Calu3 (cell line): ENCODE measurements at regions not wholly inside any gene's neighbourhood (a gene's known extent, or its start where the extent isn't known, plus 50 kb on each side); places are given as distances from the start of the nearest gene placed in this dataset.
A peak's percentile ranks its signal among the peaks of the same experiment; 100 is the strongest.

ENCODE experiments used
- BruUV-seq: library from RNA; stranded (reverse); fragments of 400-500 nt; replicated peaks from 2 replicates; lab custom pipeline; 2021; lab: Mats Ljungman, UMichigan
- CTCF ChIA-PET: fragments of 300-600 bp; sonication (Branson Sonifier 250); formaldehyde crosslinking; loops from one replicate; lab custom pipeline; 2022; ENCODE audit warnings: antibody characterized with exemption; lab: Charles Lee
- DNase-seq: peaks from one replicate; pipeline ENCODE4 v3.0.0; 2022
- H3K27ac Mint-ChIP-seq: one replicate; pipeline ENCODE4 v1.8.0; 2022; ENCODE audit warnings: mixed read lengths; ENCODE audit not compliant: unreplicated experiment
- H3K27me3 Mint-ChIP-seq: one replicate; pipeline ENCODE4 v1.8.0; 2022; ENCODE audit warnings: mixed read lengths; ENCODE audit not compliant: unreplicated experiment
- H3K36me3 Mint-ChIP-seq: one replicate; pipeline ENCODE4 v1.8.0; 2022; ENCODE audit warnings: mild to moderate bottlenecking, moderate library complexity, mixed read lengths; ENCODE audit not compliant: insufficient read depth, unreplicated experiment
- H3K4me1 Mint-ChIP-seq: one replicate; pipeline ENCODE4 v1.8.0; 2022; ENCODE audit warnings: mild to moderate bottlenecking, low read depth, mixed read lengths; ENCODE audit not compliant: unreplicated experiment
- H3K4me3 Mint-ChIP-seq: one replicate; pipeline ENCODE4 v1.8.0; 2022; ENCODE audit warnings: mild to moderate bottlenecking, low read depth, moderate library complexity, mixed read lengths; ENCODE audit not compliant: unreplicated experiment
- H3K9me3 Mint-ChIP-seq: one replicate; pipeline ENCODE4 v1.8.0; 2022; ENCODE audit warnings: low read depth, mixed read lengths; ENCODE audit not compliant: unreplicated experiment
- intact Hi-C: fragments of 100-400 bp; cut with micrococcal nuclease; formaldehyde crosslinking; loops from one replicate; pipeline ENCODE4 v1.10.0; 2022; ENCODE audit not compliant: unreplicated experiment
- TF ChIP-seq, protein P1 (sequence below): fragments of 200-600 bp; IDR thresholded peaks from one replicate; pipeline ENCODE4 v1.8.0; 2022; ENCODE audit warnings: antibody characterized with exemption; ENCODE audit not compliant: unreplicated experiment

DNA sequence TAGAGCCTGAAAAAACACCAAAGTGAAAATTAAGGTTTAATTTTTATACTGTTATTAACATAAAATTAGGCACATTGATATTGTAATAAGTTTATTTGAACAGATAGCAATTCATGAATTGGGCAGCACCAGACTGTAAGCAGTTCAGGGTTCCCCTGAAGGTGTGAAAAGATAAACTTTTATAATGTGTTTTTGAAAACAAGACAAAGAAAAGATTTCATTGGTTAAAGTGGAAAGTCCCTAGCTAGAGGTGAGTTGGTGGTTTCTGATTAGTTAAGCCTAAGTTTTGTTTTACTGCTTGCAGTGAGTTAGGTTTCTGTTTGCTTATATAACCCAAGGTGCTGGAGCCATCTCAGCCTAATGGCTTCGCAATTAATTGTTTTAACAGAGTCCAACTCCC is 96.5 kb upstream of the RPS23 start:
- CTCF ChIA-PET, result no interaction called here
- H3K9me3 Mint-ChIP-seq, result peaks cover 10% of the 10 kb centered on the region
- no peak for DNase-seq
- BruUV-seq, result no TSS peak
- no peak overlapping the region for H3K27ac Mint-ChIP-seq
- intact Hi-C loops, result no loop called here
- H3K4me3 Mint-ChIP-seq, result no peak overlapping the region
- H3K36me3 Mint-ChIP-seq, result no peaks in the 10 kb centered on the region
- TF ChIP-seq, protein P1, sequence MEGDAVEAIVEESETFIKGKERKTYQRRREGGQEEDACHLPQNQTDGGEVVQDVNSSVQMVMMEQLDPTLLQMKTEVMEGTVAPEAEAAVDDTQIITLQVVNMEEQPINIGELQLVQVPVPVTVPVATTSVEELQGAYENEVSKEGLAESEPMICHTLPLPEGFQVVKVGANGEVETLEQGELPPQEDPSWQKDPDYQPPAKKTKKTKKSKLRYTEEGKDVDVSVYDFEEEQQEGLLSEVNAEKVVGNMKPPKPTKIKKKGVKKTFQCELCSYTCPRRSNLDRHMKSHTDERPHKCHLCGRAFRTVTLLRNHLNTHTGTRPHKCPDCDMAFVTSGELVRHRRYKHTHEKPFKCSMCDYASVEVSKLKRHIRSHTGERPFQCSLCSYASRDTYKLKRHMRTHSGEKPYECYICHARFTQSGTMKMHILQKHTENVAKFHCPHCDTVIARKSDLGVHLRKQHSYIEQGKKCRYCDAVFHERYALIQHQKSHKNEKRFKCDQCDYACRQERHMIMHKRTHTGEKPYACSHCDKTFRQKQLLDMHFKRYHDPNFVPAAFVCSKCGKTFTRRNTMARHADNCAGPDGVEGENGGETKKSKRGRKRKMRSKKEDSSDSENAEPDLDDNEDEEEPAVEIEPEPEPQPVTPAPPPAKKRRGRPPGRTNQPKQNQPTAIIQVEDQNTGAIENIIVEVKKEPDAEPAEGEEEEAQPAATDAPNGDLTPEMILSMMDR, result no peak
- no peaks in the 10 kb centered on the region for H3K27me3 Mint-ChIP-seq
- peaks cover 8% of the 10 kb centered on the region for H3K4me1 Mint-ChIP-seq

GRCh38 chr5:82367930-82368329 is 89.8 kb upstream of the RPS23 start:
- H3K9me3 Mint-ChIP-seq, result peaks cover 1% of the 10 kb centered on the region
- no peak for DNase-seq
- intact Hi-C loops, result loop anchor here (10.0 kb wide), 1 partner anchor 697 kb away; no protein-coding TSS in a partner anchor
- CTCF ChIA-PET, result interaction anchor here (1.0 kb wide), 1 partner anchor 17 kb away, joined by 3 read pairs; no protein-coding TSS in a partner anchor
- H3K36me3 Mint-ChIP-seq, result peaks cover 14% of the 10 kb centered on the region
- no peak overlapping the region for H3K27ac Mint-ChIP-seq
- no TSS peak for BruUV-seq
- H3K27me3 Mint-ChIP-seq, result no peaks in the 10 kb centered on the region
- TF ChIP-seq, protein P1, result no peak
- peaks cover 23% of the 10 kb centered on the region for H3K4me1 Mint-ChIP-seq
- no peak overlapping the region for H3K4me3 Mint-ChIP-seq

DNA sequence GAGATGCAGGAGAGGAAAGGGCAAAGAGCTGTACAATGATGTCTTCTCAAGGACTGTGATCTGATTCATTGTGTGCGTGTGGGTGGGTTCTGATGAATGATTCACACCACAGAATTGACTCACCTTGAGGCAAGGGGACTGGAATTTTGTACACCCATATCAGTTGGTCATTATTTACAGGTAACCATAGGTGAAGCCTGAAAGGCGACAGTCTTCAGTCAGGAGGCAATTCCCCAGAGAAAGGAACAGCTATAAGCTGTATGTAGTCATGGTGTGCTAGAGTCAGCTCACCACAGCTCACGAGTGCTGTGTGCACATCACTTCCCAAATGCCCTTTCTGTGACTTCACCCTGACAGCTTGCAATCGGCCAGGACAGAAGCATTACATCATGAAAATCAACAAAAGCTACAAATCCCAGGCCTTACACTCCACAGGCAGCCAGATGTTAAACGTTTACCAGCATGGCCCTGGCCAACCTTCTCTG is 87.6 kb upstream of the RPS23 start:
- H3K36me3 Mint-ChIP-seq, result peaks cover 14% of the 10 kb centered on the region
- TF ChIP-seq, protein P1, result no peak
- peak overlapping the region; percentile 87 for H3K27ac Mint-ChIP-seq
- H3K4me3 Mint-ChIP-seq, result peak overlapping the region; percentile 34
- intact Hi-C loops, result loop anchor here (1.0 to 10.0 kb wide), 5 partner anchors 55 to 1199 kb away; no protein-coding TSS in a partner anchor
- no TSS peak for BruUV-seq
- H3K27me3 Mint-ChIP-seq, result no peaks in the 10 kb centered on the region
- peak; percentile 61 for DNase-seq
- peaks cover 23% of the 10 kb centered on the region for H3K4me1 Mint-ChIP-seq
- CTCF ChIA-PET, result interaction anchor here (0.9 to 2.5 kb wide), 10 partner anchors 9 to 1108 kb away, joined by 3 to 13 read pairs (median 5); partner anchors contain the start of genes TMEM167A and XRCC4
- no peaks in the 10 kb centered on the region for H3K9me3 Mint-ChIP-seq

DNA sequence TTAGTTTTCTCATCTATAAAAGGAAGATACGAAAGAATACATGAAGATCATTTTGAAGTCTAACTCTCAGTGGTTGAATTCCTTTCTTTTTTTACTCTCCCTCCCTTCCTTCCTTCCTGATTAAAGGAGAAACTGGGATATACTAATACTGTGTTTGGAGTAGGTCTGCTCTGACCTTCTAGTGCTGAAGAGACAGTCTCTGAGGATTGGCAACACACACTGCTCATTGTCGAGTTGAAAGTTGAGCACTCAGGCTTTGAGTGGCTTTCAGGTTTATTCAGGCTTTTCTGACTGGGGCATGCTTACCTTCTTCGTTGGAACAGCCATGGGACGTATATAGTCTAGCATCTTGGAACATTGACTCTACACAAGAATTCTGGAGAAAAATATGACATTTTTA is 86.9 kb upstream of the RPS23 start:
- intact Hi-C loops, result loop anchor here (1.0 to 10.0 kb wide), 5 partner anchors 56 to 1200 kb away; no protein-coding TSS in a partner anchor

More for the DNA sequence above, 86.9 kb upstream of the RPS23 start:
- H3K27me3 Mint-ChIP-seq, result no peaks in the 10 kb centered on the region
- H3K27ac Mint-ChIP-seq, result peak overlapping the region; percentile 87
- BruUV-seq, result no TSS peak
- peaks cover 23% of the 10 kb centered on the region for H3K4me1 Mint-ChIP-seq
- CTCF ChIA-PET, result interaction anchor here (1.1 to 2.5 kb wide), 11 partner anchors 8 to 1199 kb away, joined by 3 to 13 read pairs (median 6); partner anchors contain the start of genes TMEM167A and XRCC4
- H3K36me3 Mint-ChIP-seq, result peaks cover 14% of the 10 kb centered on the region
- H3K4me3 Mint-ChIP-seq, result no peak overlapping the region
- no peaks in the 10 kb centered on the region for H3K9me3 Mint-ChIP-seq
- no peak for DNase-seq
- TF ChIP-seq, protein P1, result no peak
